ENCODE measurements at regions not wholly inside any gene's neighbourhood (a gene's known extent, or its start where the extent isn't known, plus 50 kb on each side); places are given as distances from the start of the nearest gene placed in this dataset.

DNA sequence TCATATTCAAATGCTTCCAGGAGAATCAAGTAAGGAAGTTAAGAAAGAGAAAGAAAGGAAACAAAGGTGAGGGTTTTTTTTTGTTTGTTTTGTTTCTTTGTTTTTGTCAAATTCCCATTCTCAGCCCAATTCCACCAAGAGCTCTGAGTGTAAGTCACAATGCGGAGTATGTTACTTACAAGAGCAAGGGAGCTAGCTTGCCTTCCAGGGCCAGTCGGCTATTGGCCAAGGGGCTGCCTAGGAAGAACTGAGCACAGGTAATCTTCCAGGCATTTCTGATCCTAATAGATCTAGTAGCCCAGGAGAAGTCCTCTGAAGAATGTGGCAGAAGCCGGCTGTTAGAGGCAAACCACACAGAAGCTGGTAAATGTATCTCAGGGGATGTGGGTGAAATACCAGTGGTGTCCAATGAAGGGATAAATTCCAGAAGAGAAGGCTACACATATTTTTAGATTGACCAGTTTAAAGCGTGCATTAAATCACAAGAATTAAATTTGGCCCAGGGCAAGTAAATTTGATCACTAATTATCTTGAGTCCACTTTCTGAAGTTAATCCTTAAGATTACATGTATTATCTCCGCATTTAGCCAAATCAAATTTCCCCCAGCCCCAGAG lies 239.6 kb upstream of the ADAMTS5 start:
- TF ChIP-seq, protein P1, sequence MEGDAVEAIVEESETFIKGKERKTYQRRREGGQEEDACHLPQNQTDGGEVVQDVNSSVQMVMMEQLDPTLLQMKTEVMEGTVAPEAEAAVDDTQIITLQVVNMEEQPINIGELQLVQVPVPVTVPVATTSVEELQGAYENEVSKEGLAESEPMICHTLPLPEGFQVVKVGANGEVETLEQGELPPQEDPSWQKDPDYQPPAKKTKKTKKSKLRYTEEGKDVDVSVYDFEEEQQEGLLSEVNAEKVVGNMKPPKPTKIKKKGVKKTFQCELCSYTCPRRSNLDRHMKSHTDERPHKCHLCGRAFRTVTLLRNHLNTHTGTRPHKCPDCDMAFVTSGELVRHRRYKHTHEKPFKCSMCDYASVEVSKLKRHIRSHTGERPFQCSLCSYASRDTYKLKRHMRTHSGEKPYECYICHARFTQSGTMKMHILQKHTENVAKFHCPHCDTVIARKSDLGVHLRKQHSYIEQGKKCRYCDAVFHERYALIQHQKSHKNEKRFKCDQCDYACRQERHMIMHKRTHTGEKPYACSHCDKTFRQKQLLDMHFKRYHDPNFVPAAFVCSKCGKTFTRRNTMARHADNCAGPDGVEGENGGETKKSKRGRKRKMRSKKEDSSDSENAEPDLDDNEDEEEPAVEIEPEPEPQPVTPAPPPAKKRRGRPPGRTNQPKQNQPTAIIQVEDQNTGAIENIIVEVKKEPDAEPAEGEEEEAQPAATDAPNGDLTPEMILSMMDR (conservative IDR thresholded peaks at IDR 0.05): no peak
- TF ChIP-seq ZFX (IDR thresholded peaks at IDR 0.05): no peak
